ENCODE measurements at regions not wholly inside any gene's neighbourhood (a gene's known extent, or its start where the extent isn't known, plus 50 kb on each side); places are given as distances from the start of the nearest gene placed in this dataset.

GRCh38 chr5:161157925-161158324, 305.9 kb upstream of the ATP10B start:
- 94% methylated on average over 2 of the region's 2 CpGs; no CpG with 5 or more reads in 1 of the 2 experiments for WGBS, 2 experiments (ENCODE audit: insufficient coverage in 1 of 2, insufficient read length in 1 of 2)
- H3K9ac ChIP-seq (ENCODE audit: extremely low read depth, low read length, poor library complexity, severe bottlenecking): no peak overlapping the region
- H3K27me3 ChIP-seq (ENCODE audit: control insufficient read depth, insufficient read depth, low read length, poor library complexity, severe bottlenecking): no peaks in the 10 kb centered on the region
- no peak for TF ChIP-seq CTCF (conservative IDR thresholded peaks at IDR 0.05)
- Mint-ChIP-seq H3K27me3 (ENCODE audit: insufficient read depth) (no peaks in the 10 kb centered on the region), H3K4me1 (no peaks in the 10 kb centered on the region), H3K36me3 (ENCODE audit: low read depth) (no peaks in the 10 kb centered on the region), H3K27ac (no peak overlapping the region), H3K9me3 (no peaks in the 10 kb centered on the region), H3K4me3 (no peak overlapping the region)
- H3K4me3 ChIP-seq (ENCODE audit: low read length): no peak overlapping the region
- H3K4me1 ChIP-seq (ENCODE audit: control insufficient read depth, insufficient read depth, low read length): no peaks in the 10 kb centered on the region
- no peaks in the 10 kb centered on the region for H3K36me3 ChIP-seq (ENCODE audit: control insufficient read depth, insufficient read depth, low read length)
- H3K27ac ChIP-seq (ENCODE audit: low read depth, low read length): no peak overlapping the region
- no peaks in the 10 kb centered on the region for H3K9me3 ChIP-seq (ENCODE audit: control insufficient read depth, low read length)
- DNase-seq: no peak

GRCh38 chr5:161155451-161155850, 303.4 kb upstream of the ATP10B start:
- Mint-ChIP-seq H3K36me3 (ENCODE audit: low read depth) (no peaks in the 10 kb centered on the region), H3K27ac (no peak overlapping the region), H3K9me3 (no peaks in the 10 kb centered on the region), H3K27me3 (ENCODE audit: insufficient read depth) (no peaks in the 10 kb centered on the region), H3K4me3 (no peak overlapping the region), H3K4me1 (peaks cover 2% of the 10 kb centered on the region)
- Histone ChIP-seq H3K4me3 (ENCODE audit: low read length) (no peak overlapping the region), H3K27ac (ENCODE audit: low read depth, low read length) (no peak overlapping the region), H3K9ac (ENCODE audit: extremely low read depth, low read length, poor library complexity, severe bottlenecking) (no peak overlapping the region), H3K9me3 (ENCODE audit: control insufficient read depth, low read length) (no peaks in the 10 kb centered on the region), H3K36me3 (ENCODE audit: control insufficient read depth, insufficient read depth, low read length) (no peaks in the 10 kb centered on the region), H3K4me1 (ENCODE audit: control insufficient read depth, insufficient read depth, low read length) (no peaks in the 10 kb centered on the region), H3K27me3 (ENCODE audit: control insufficient read depth, insufficient read depth, low read length, poor library complexity, severe bottlenecking) (no peaks in the 10 kb centered on the region)
- DNase-seq: no peak
- 60 to 93% methylated on average over 1 of the region's 1 CpG for WGBS, 2 experiments (ENCODE audit: insufficient coverage in 1 of 2, insufficient read length in 1 of 2)
- TF ChIP-seq CTCF (conservative IDR thresholded peaks at IDR 0.05): no peak

GRCh38 chr5:161152415-161152940, 300.5 kb upstream of the ATP10B start:
- Mint-ChIP-seq H3K36me3 (ENCODE audit: low read depth) (no peaks in the 10 kb centered on the region), H3K27me3 (ENCODE audit: insufficient read depth) (no peaks in the 10 kb centered on the region), H3K4me1 (peaks cover 3% of the 10 kb centered on the region), H3K9me3 (no peaks in the 10 kb centered on the region), H3K27ac (no peak overlapping the region), H3K4me3 (no peak overlapping the region)
- no peaks in the 10 kb centered on the region for H3K4me1 ChIP-seq (ENCODE audit: control insufficient read depth, insufficient read depth, low read length)
- no peak for TF ChIP-seq CTCF (conservative IDR thresholded peaks at IDR 0.05)
- WGBS, 2 experiments (ENCODE audit: insufficient coverage in 1 of 2, insufficient read length in 1 of 2): 92 to 100% methylated on average over 1 to 2 of the region's 2 CpGs
- H3K9me3 ChIP-seq (ENCODE audit: control insufficient read depth, low read length): no peaks in the 10 kb centered on the region
- H3K27ac ChIP-seq (ENCODE audit: low read depth, low read length): no peak overlapping the region
- no peaks in the 10 kb centered on the region for H3K27me3 ChIP-seq (ENCODE audit: control insufficient read depth, insufficient read depth, low read length, poor library complexity, severe bottlenecking)
- no peak overlapping the region for H3K4me3 ChIP-seq (ENCODE audit: low read length)
- no peak overlapping the region for H3K9ac ChIP-seq (ENCODE audit: extremely low read depth, low read length, poor library complexity, severe bottlenecking)
- no peaks in the 10 kb centered on the region for H3K36me3 ChIP-seq (ENCODE audit: control insufficient read depth, insufficient read depth, low read length)
- no peak for DNase-seq

Measured in endodermal cell (in vitro differentiated cells).